H1 (cell line): ENCODE measurements at regions not wholly inside any gene's neighbourhood (a gene's known extent, or its start where the extent isn't known, plus 50 kb on each side); places are given as distances from the start of the nearest gene placed in this dataset.

Experiments used
- ASH2L ChIP-seq: fragments of 200-600, 300-600 bp; sonication (generic); IDR thresholded peaks from one replicate; pipeline ENCODE4 v1.7.1; 2017; ENCODE audit warnings: low read length
- TF ChIP-seq, protein P1 (sequence below), 3 experiments: IDR thresholded peaks; 1 replicate in 2 of 3; 2 replicates in 1 of 3; pipeline versions ENCODE4 v1.5.1 to v1.6.1; 2011; ENCODE audit warnings: low read length in 3 of 3, mild to moderate bottlenecking in 3 of 3, inconsistent platforms in 2 of 3, low read depth in 1 of 3, moderate library complexity in 1 of 3; ENCODE audit not compliant: insufficient read depth in 1 of 3; ENCODE audit errors: control extremely low read depth in 1 of 3

DNA sequence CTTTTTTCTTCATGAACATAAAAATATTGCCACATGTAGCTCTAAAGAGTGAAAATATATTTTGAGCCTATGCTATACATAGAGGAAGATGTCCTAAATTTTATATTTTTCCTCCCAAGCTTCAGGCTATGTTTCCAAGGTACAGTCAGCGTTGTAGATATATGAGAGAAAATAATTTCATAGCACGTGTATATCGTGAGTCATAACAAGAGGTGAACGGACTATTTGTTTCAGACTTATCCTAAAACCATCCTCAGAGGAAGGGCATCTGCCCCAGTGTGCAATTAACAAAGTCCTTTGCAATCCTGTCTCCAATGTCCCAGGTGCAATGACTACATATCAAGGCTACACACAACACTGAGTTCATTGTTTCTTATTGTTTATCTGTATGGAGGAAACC lies 177.3 kb upstream of the ARRDC4 start:
- TF ChIP-seq ASH2L = no peak
- TF ChIP-seq, protein P1, sequence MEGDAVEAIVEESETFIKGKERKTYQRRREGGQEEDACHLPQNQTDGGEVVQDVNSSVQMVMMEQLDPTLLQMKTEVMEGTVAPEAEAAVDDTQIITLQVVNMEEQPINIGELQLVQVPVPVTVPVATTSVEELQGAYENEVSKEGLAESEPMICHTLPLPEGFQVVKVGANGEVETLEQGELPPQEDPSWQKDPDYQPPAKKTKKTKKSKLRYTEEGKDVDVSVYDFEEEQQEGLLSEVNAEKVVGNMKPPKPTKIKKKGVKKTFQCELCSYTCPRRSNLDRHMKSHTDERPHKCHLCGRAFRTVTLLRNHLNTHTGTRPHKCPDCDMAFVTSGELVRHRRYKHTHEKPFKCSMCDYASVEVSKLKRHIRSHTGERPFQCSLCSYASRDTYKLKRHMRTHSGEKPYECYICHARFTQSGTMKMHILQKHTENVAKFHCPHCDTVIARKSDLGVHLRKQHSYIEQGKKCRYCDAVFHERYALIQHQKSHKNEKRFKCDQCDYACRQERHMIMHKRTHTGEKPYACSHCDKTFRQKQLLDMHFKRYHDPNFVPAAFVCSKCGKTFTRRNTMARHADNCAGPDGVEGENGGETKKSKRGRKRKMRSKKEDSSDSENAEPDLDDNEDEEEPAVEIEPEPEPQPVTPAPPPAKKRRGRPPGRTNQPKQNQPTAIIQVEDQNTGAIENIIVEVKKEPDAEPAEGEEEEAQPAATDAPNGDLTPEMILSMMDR (IDR thresholded peaks at IDR 0.05; ENCODE audit: control extremely low read depth in 1 of 3, insufficient read depth in 1 of 3, low read depth in 1 of 3, low read length in 3 of 3) = no peak
